DMS153 (cell line): ENCODE measurements at regions not wholly inside any gene's neighbourhood (a gene's known extent, or its start where the extent isn't known, plus 50 kb on each side); places are given as distances from the start of the nearest gene placed in this dataset.
A peak's percentile ranks its signal among the peaks of the same experiment; 100 is the strongest.

Experiments
- DNase-seq: peaks from one replicate; lab custom pipeline; 2025; lab: John Stamatoyannopoulos, UW

- DNase-seq, result no peak
Observed at GRCh38 chr5:117504305-117504704, 929.7 kb upstream of the SEMA6A start.

GRCh38 chr5:117497601-117498000 lies 923.0 kb upstream of the SEMA6A start:
- no peak for DNase-seq

GRCh38 chr5:117496801-117497200 lies 922.2 kb upstream of the SEMA6A start:
- DNase-seq, result no peak

GRCh38 chr5:117494188-117494587 lies 919.6 kb upstream of the SEMA6A start:
- no peak for DNase-seq

- peak; percentile 57 for DNase-seq
Observed at GRCh38 chr5:117488976-117489500, 914.4 kb upstream of the SEMA6A start.

GRCh38 chr5:117487556-117487955 lies 912.9 kb upstream of the SEMA6A start:
- DNase-seq, result no peak

- DNase-seq, result peak; percentile 27
Observed at GRCh38 chr5:117486879-117487391, 912.3 kb upstream of the SEMA6A start.

GRCh38 chr5:117486261-117486660 lies 911.6 kb upstream of the SEMA6A start:
- no peak for DNase-seq

- DNase-seq, result no peak
Observed at GRCh38 chr5:117475919-117476318, 901.3 kb upstream of the SEMA6A start.

- no peak for DNase-seq
Observed at GRCh38 chr5:117473165-117473564, 898.5 kb upstream of the SEMA6A start.

- no peak for DNase-seq
Observed at GRCh38 chr5:117463881-117464570, 889.4 kb upstream of the SEMA6A start.

- no peak for DNase-seq
Observed at GRCh38 chr5:117461966-117462365, 887.3 kb upstream of the SEMA6A start.

GRCh38 chr5:117461403-117461802 lies 886.8 kb upstream of the SEMA6A start:
- DNase-seq, result no peak

- DNase-seq, result no peak
Observed at GRCh38 chr5:117457656-117458055, 883.0 kb upstream of the SEMA6A start.

GRCh38 chr5:117456866-117457470 lies 882.3 kb upstream of the SEMA6A start:
- DNase-seq, result no peak

- no peak for DNase-seq
Observed at GRCh38 chr5:117455236-117456233, 880.9 kb upstream of the SEMA6A start.

GRCh38 chr5:117454716-117455212 lies 880.1 kb upstream of the SEMA6A start:
- no peak for DNase-seq

- DNase-seq, result no peak
Observed at GRCh38 chr5:117436846-117437245, 862.2 kb upstream of the SEMA6A start.

GRCh38 chr5:117435203-117435602 lies 860.6 kb upstream of the SEMA6A start:
- DNase-seq, result no peak

- no peak for DNase-seq
Observed at GRCh38 chr5:117434254-117434653, 859.6 kb upstream of the SEMA6A start.

GRCh38 chr5:117433818-117434217 lies 859.2 kb upstream of the SEMA6A start:
- DNase-seq, result no peak

GRCh38 chr5:117431091-117431490 lies 856.5 kb upstream of the SEMA6A start:
- no peak for DNase-seq
